ENCODE measurements at regions not wholly inside any gene's neighbourhood (a gene's known extent, or its start where the extent isn't known, plus 50 kb on each side); places are given as distances from the start of the nearest gene placed in this dataset.

- TF ChIP-seq, protein P1, sequence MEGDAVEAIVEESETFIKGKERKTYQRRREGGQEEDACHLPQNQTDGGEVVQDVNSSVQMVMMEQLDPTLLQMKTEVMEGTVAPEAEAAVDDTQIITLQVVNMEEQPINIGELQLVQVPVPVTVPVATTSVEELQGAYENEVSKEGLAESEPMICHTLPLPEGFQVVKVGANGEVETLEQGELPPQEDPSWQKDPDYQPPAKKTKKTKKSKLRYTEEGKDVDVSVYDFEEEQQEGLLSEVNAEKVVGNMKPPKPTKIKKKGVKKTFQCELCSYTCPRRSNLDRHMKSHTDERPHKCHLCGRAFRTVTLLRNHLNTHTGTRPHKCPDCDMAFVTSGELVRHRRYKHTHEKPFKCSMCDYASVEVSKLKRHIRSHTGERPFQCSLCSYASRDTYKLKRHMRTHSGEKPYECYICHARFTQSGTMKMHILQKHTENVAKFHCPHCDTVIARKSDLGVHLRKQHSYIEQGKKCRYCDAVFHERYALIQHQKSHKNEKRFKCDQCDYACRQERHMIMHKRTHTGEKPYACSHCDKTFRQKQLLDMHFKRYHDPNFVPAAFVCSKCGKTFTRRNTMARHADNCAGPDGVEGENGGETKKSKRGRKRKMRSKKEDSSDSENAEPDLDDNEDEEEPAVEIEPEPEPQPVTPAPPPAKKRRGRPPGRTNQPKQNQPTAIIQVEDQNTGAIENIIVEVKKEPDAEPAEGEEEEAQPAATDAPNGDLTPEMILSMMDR (IDR thresholded peaks at IDR 0.05), result no peak
- no peak for TF ChIP-seq ZFX (IDR thresholded peaks at IDR 0.05; ENCODE audit: borderline replicate concordance)
These were observed 85.5 kb upstream of the GPC1 start for GRCh38 chr2:240350006-240350355.

All from 22Rv1 (cell line).